ENCODE measurements at regions not wholly inside any gene's neighbourhood (a gene's known extent, or its start where the extent isn't known, plus 50 kb on each side); places are given as distances from the start of the nearest gene placed in this dataset.
A peak's percentile ranks its signal among the peaks of the same experiment; 100 is the strongest.

DNA sequence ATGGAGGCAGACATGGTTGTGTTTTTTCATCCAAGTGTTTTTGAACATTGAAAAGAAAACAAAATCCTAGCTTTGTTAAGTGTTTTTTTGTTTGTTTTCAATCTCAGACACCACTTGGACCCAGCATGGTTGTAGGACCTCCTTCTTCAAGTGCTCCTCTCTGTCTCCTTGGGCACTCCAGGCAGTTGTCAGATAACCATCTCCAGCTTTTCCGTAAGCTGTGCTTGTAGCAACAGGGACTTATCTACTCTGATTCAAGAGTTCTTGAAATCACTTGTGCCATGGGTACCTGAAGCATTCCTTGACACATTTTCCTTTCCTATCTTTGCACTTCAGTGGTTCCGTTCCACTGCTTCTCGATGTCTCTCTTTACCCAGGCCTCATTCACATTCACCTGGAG lies 334.9 kb upstream of the DDX53 start:
- DNase-seq (ENCODE audit: low read depth), result no peak

DNA sequence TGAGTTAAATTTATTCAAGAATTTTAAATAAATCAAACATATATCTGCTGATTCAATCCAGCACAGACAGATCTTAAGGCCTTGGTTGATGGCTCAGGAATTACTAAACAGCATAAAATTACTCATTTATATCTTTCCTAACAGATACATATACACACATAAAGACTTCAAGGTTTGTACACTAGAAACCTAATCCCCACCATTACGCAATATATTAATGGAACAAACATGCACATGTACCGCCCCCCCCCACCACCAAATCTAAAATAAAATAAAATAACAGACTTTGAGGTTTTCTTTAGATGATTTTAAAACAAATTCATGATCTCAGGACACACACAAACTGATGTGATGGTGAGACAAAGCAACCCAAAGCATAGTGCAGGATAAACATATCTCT lies 333.9 kb upstream of the DDX53 start:
- DNase-seq (ENCODE audit: low read depth), result no peak

GRCh38 chrX:22666441-22666840 lies 333.3 kb upstream of the DDX53 start:
- DNase-seq (ENCODE audit: low read depth), result peak; percentile 19

DNA sequence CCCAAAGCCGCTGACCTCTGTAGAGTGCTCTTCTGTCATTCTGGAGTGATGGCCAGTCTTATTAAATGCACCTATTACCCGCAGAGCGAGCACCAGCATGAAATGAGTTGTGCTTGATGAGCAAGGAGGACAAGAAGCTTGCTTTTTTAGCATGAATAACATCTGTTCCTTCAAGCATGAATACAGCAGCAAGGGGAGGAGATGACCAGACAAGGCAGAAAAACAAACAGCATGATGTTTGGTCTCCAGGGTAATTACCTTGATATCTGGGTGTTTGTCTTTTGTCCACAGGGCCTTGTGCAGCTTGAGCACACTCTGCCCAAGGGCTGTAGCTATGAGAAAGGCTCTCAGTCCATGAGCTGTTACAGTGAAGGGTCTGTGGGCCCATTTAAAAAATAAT lies 324.8 kb upstream of the DDX53 start:
- DNase-seq (ENCODE audit: low read depth), result no peak

GRCh38 chrX:22686138-22686541 lies 313.6 kb upstream of the DDX53 start:
- DNase-seq (ENCODE audit: low read depth), result peak; percentile 55

- DNase-seq (ENCODE audit: low read depth), result no peak
Measured at GRCh38 chrX:22689290-22689689, 310.5 kb upstream of the DDX53 start.

- no peak for DNase-seq (ENCODE audit: low read depth)
Measured at GRCh38 chrX:22690116-22690515, 309.6 kb upstream of the DDX53 start.

DNA sequence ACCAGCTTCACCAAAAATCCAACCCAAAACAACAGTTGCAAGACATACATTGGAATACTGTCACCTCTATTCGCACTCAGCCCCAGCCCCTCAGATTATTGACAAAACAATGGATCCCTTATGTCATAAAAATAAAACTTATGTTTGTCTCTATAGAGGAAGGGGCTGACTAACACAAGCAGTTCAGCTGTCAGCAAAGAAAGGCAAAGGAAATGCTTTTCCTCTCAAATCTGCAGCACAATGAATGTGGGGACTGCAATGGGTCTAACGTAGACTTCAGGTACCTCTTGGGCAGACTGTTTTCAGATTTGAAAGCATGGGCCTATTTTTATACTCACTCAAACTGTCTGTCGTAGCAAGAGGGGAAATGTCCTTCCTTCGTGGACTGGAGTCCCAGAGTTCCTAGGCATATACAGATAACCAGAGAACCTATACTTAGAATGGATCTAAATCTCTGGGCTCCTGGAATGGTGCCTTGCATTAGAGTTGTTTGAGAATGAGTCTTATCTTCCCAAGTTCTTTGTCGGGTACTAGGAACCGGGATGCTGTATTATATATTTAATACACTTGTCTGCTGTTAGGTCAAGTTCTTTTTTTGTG lies 307.7 kb upstream of the DDX53 start:
- DNase-seq (ENCODE audit: low read depth), result no peak

GRCh38 chrX:22698151-22698550 lies 301.6 kb upstream of the DDX53 start:
- DNase-seq (ENCODE audit: low read depth), result no peak

DNA sequence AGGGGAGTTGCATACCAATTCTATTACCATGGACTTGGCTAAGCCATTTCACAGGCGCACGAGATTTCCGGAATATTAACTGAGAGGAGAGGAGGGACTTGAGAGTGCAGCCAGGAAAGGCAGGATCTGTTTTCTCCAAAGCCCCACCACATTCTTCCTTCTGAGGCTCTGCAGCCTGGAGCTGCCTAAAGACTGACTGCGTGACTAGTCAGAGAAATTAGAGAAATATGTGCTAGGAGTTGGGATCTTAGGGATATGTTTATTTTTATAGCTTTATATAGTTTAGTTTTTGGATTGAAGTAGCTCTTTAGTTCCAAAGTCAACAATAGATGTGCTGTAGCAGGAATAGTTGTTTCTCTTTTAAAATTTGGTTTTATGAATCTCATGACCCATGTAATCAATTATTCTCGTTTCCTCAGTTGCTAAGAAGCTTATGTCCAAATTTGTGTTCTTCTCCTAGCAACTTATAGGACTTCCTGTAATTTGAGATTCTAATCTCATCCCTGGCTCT lies 300.1 kb upstream of the DDX53 start:
- DNase-seq (ENCODE audit: low read depth), result peak; percentile 22

DNA sequence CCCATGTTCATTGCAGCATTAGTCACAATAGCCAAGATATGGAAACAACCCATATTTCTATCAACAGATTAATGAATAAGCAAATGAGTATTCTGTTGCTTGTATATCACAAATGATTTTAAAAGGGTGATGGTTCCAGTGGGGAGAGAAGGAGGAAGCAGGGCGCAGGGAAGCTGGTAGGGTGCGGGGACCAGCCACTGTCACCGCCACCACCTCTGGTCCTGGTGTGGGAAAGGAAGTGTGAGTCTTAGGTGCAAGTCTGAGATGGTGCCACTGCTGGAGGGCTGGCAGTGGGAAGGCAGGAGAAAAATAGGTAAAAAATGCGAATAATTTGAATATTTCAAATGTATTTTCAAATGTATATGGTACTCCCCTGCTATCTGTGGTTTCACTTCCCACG lies 286.8 kb upstream of the DDX53 start:
- DNase-seq (ENCODE audit: low read depth), result no peak

- no peak for DNase-seq (ENCODE audit: low read depth)
Measured at GRCh38 chrX:22730542-22730941, 269.2 kb upstream of the DDX53 start.

DNA sequence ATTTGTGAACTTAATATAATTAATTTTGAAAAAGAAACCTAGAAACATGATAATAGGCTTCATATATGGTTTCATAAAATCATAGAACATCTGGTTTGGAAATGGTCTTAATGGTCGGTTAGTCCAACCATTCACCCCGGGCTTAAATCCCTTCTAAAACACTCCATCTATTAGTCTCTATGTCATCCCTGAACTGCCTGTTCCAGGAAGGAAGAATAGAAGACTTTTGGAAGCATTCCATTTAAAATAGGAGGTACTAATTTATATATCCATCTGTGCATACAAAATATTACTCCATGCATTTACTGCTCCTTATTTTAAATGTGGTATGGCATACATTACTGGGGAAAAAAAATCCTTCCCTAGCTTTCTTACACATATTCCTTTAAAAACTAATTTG lies 262.2 kb upstream of the DDX53 start:
- DNase-seq (ENCODE audit: low read depth), result no peak

DNA sequence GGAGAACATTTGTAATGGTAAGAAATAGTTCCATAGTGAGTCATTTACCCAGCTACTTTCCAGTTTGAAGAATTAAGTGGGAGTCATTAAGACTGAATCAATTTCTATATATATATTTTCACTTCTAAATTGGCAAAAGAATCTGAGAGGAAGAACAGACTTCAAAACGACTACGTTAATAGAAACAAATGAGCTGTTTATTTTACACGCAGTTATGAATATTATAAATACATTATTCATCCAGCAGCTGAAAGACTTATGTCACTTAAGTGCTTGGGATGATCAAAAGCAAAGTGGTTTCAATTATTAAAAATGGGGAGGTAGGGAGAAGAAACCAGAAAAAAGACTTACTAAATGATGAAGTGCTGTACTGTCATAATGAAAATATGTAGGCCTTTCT lies 260.5 kb upstream of the DDX53 start:
- DNase-seq (ENCODE audit: low read depth), result peak; percentile 21

DNA sequence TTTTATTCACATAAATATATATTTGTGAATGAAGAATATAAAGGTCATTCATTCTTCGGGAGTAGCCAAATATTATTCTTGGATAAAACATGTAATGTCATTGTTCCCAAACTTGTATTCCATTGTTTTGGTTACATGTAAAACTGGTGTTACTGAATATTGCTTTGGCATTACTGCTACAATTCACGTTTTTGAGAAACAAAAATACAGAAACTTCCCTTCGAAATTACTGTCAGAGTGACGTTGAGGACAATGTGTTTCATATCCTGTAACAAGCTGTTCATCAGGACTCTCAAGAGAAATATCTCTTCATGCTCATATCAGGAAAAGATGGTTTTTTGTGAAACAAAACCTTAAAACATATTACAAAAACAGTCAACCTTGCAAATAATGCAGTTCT lies 258.9 kb upstream of the DDX53 start:
- no peak for DNase-seq (ENCODE audit: low read depth)

DNA sequence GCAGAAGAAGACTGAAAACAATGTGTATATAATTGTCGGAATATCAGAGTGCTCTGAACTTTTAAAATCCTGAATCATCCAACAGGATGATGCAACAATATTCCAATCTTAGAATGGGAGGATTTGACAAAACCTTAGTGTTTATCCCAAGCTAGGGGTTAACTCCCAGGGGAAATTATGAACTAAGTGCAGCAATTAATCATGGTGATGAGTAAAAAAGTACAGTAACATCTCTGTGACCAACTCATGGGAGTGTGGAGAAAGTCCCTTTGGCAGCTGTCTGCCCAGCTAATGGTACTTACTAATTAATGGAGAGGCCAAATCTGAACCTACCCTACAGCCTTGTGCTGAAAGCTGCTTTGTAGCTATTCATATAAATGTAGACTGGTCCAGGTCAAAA lies 257.6 kb upstream of the DDX53 start:
- DNase-seq (ENCODE audit: low read depth), result peak; percentile 30

GRCh38 chrX:22746081-22746480 lies 253.7 kb upstream of the DDX53 start:
- no peak for DNase-seq (ENCODE audit: low read depth)

DNA sequence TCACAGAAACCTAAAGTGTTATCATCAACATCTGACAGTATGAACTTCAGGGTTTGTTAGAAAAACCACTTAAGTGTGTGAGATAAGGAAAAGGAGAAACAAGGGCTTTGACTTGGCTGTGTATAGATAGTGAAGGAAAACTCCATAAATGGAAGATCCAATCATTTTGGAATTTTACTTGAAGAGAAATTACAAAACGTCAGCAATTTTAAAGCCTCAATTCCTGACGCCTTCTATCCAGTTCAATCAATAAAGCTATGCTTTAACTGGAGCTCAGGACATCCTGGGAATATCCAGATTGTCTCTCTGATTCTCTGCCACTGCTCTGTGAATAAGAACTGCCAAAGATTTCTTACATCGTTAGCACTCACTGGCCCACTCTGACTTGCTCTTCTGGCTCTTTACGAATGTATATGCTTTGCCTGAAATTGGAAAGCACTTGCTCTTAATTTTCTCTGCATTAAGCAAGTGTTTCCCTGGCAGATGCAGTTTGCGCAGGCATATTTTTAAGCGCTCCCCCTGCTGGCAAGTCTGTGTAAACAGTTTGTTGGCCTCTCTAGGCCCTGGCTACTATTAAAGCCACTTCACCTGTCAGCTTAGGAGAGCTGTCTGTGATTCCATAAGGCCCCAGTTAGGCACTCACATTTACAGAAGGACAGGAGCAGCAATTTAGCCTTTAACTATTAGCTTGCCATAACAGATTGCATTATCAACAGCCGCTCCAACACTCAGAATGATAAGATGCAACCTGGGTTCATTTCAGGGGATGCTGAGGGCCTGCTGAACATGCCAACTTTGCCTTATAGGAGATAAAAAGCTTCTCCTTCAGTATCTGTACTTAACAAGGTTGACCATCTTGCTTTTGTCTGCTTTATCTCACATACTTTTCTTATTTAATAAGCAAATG lies 251.4 kb upstream of the DDX53 start:
- DNase-seq (ENCODE audit: low read depth), result peak; percentile 49

- DNase-seq (ENCODE audit: low read depth), result no peak
Measured at GRCh38 chrX:22758807-22759481, 240.8 kb upstream of the DDX53 start.

DNA sequence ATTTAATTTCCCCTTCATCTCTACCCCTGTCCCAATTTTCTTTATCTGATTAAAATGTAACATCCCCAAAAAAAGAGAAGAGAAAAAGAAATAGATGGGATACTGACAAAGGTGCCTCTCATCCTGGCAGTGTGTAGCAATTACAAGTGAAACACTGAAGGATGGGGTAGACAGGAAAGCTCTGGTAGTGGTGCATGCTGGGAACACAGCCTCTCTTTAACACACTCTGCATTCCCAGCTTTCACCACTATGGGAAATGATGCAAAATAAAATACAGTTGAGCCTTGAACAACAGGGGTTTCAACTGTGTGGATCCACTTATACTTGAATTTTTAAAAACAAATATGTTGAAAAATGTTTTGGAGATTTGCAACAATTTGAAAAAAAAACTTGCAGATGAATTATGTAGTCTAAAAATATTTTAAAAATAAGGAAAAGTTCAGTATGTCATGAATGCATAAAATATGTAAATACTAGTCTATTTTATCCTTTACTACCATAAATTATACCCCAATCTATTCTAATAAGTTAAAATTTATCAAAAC lies 239.2 kb upstream of the DDX53 start:
- DNase-seq (ENCODE audit: low read depth), result no peak

DNA sequence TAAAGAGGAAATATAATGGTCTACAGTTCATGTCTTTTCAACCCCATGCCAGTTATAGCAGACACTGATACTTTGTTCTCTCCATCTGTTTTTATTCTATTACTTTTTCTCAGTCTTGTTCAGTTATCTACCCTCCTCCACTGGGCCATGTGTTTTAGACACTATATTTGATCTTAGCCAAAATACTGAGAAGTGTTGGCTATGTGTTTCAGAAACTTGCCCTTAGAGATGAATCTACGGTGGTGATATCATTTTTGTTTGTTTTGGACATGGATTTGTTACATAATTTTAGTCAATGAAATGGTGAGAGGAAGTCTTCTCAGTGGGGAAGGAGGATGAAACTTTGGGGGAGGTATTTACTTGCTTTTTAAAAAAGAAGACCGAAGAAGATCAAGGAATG lies 211.5 kb upstream of the DDX53 start:
- DNase-seq (ENCODE audit: low read depth), result no peak

DNA sequence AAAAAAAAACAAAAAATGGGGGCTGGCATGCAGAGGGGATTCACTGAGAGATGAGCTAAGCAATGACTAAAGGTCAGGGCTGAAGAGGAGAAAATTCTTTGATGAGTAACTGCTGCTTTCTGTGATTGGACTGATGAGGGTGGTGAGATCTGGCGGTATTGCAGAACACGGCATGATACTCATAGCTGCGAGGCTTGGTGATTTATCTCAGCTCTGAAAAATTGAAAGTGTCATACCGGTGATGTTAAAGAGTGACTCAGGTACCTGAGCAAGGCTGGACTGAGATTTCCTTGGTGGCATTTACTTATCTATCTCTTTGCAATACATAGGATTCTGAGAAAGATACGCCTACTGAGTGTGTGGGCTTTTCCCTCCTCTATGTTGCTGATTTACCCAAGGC lies 204.1 kb upstream of the DDX53 start:
- DNase-seq (ENCODE audit: low read depth), result peak; percentile 10

GRCh38 chrX:22800360-22800759 lies 199.4 kb upstream of the DDX53 start:
- peak; percentile 93 for DNase-seq (ENCODE audit: low read depth)

All from iris pigment epithelial cell (primary cell).